ENCODE measurements at regions not wholly inside any gene's neighbourhood (a gene's known extent, or its start where the extent isn't known, plus 50 kb on each side); places are given as distances from the start of the nearest gene placed in this dataset.

- Histone ChIP-seq H3K4me3 (no peak overlapping the region), H3K27me3 (no peaks in the 10 kb centered on the region), H3K36me3 (no peaks in the 10 kb centered on the region), H3K27ac (no peak overlapping the region), H3K9me3 (no peaks in the 10 kb centered on the region), H3K4me1 (no peaks in the 10 kb centered on the region)
- intact Hi-C loops (cut with DNase I): no loop called here
- no peak for DNase-seq
- 70 to 80% methylated on average over 1 of the region's 1 CpG for WGBS, 2 donors
- no peak for ATAC-seq
- TF ChIP-seq CTCF (IDR thresholded peaks at IDR 0.05): no peak
- no peak for FAIRE-seq
Observed at GRCh38 chr4:93982255-93982654, 153.7 kb downstream of the ATOH1 start.

- no peaks in the 10 kb centered on the region for H3K9me3 ChIP-seq
- no peaks in the 10 kb centered on the region for H3K36me3 ChIP-seq
- no peaks in the 10 kb centered on the region for H3K27me3 ChIP-seq
- no peak for DNase-seq
- no peak overlapping the region for H3K27ac ChIP-seq
- FAIRE-seq: no peak
- ATAC-seq: no peak
- no peak for TF ChIP-seq CTCF (IDR thresholded peaks at IDR 0.05)
- WGBS, 2 donors: 50 to 62% methylated on average over 3 of the region's 3 CpGs
- H3K4me1 ChIP-seq: no peaks in the 10 kb centered on the region
- no peak overlapping the region for H3K4me3 ChIP-seq
- intact Hi-C loops (cut with DNase I): no loop called here
Observed at GRCh38 chr4:93983140-93983539, 154.6 kb downstream of the ATOH1 start.

- H3K36me3 ChIP-seq: no peaks in the 10 kb centered on the region
- TF ChIP-seq CTCF (IDR thresholded peaks at IDR 0.05): no peak
- H3K9me3 ChIP-seq: no peaks in the 10 kb centered on the region
- no peak overlapping the region for H3K4me3 ChIP-seq
- WGBS, 2 donors: 76 to 83% methylated on average over 5 of the region's 5 CpGs
- no peak overlapping the region for H3K27ac ChIP-seq
- no peaks in the 10 kb centered on the region for H3K4me1 ChIP-seq
- DNase-seq (no peak), FAIRE-seq (peak; percentile 17), ATAC-seq (no peak)
- intact Hi-C loops (cut with DNase I): no loop called here
- H3K27me3 ChIP-seq: no peaks in the 10 kb centered on the region
Observed at GRCh38 chr4:93994175-93994994, 165.8 kb downstream of the ATOH1 start.

- no peak for DNase-seq
- H3K4me1 ChIP-seq: no peaks in the 10 kb centered on the region
- intact Hi-C loops (cut with DNase I): no loop called here
- no peak for FAIRE-seq
- H3K27ac ChIP-seq: no peak overlapping the region
- no peak for TF ChIP-seq CTCF (IDR thresholded peaks at IDR 0.05)
- no peaks in the 10 kb centered on the region for H3K36me3 ChIP-seq
- no peaks in the 10 kb centered on the region for H3K27me3 ChIP-seq
- no peaks in the 10 kb centered on the region for H3K9me3 ChIP-seq
- 37 to 42% methylated on average over 1 of the region's 1 CpG for WGBS, 2 donors
- no peak for ATAC-seq
- H3K4me3 ChIP-seq: no peak overlapping the region
Observed at GRCh38 chr4:93996895-93997294, 168.3 kb downstream of the ATOH1 start.

GRCh38 chr4:94000559-94000958 is 172.0 kb downstream of the ATOH1 start:
- intact Hi-C loops (cut with DNase I): no loop called here
- Histone ChIP-seq H3K4me1 (no peaks in the 10 kb centered on the region), H3K4me3 (no peak overlapping the region), H3K9me3 (no peaks in the 10 kb centered on the region), H3K27ac (no peak overlapping the region), H3K27me3 (no peaks in the 10 kb centered on the region), H3K36me3 (no peaks in the 10 kb centered on the region)
- no peak for FAIRE-seq
- no peak for DNase-seq
- WGBS, 2 donors: 25 to 36% methylated on average over 1 of the region's 1 CpG
- TF ChIP-seq CTCF (IDR thresholded peaks at IDR 0.05): no peak
- no peak for ATAC-seq
